Activated naive CD4-positive, alpha-beta T cell treated with anti-CD3 and anti-CD28 coated beads, Interleukin-2, amount 50 U/mL, for 16 hours (primary cell): ENCODE measurements at regions not wholly inside any gene's neighbourhood (a gene's known extent, or its start where the extent isn't known, plus 50 kb on each side); places are given as distances from the start of the nearest gene placed in this dataset.
"Not testable (repeated sequence)": the region's sequence is repeated elsewhere in the genome, so short reads cannot be mapped to it uniquely, and the experiment has no call there.

ENCODE experiments used
- DNase-seq: peaks from one replicate; pipeline ENCODE4 v3.0.0-alpha.2; 2020

GRCh38 chr5:68834491-68834981, 259.3 kb upstream of the SLC30A5 start:
- no peak for DNase-seq

DNA sequence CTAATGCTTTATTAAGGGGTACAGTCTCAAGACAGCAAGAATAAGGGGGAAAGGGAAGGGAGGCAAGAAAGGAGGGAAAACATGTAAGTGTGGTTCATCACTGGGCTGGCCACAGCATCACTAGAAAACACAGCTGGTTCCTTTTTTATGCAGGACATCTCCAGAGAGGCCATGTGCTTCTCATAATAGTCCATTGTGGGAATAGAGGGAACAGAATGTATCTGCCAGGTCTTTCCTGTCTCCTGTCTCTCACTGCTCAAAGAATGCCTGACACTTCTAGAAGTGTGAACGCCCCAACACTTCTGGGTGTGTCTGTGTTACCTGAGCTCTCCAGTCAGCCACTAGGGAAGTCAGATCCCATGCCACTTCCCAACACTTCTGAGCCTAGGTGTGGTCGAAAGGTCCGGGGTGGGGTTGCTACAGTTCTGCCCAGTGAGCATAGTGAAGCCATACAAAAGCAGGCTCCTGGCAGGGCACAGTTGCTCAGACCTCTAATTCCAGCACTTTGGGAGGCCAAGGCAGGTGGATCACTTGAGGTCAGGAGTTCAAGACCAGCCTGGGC, 255.6 kb upstream of the SLC30A5 start:
- DNase-seq, result no peak

DNA sequence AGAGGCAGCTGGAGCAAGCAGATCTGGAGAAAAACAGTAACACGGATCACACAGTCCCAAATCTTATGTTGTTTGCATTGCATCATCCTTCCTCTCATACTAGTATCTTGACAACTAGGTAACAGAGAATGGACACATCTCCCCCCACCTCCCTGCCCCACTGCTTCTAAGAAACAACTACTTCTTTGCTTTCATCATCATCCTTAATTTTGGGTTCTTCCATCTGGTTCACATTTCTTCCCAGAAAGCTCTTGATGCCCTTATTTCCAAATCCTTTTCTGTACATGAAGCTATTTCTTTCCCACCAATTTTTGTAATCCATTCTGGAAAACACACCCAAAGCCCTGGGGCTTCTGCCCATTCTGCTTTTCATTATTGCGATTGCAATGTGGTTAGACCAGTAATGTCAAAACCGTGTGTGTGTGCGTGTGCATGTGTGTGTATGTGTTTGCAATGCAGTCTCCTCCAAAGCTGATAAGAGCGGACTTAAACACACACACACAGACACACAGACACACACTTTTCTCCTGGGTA, 254.7 kb upstream of the SLC30A5 start:
- no peak for DNase-seq

DNA sequence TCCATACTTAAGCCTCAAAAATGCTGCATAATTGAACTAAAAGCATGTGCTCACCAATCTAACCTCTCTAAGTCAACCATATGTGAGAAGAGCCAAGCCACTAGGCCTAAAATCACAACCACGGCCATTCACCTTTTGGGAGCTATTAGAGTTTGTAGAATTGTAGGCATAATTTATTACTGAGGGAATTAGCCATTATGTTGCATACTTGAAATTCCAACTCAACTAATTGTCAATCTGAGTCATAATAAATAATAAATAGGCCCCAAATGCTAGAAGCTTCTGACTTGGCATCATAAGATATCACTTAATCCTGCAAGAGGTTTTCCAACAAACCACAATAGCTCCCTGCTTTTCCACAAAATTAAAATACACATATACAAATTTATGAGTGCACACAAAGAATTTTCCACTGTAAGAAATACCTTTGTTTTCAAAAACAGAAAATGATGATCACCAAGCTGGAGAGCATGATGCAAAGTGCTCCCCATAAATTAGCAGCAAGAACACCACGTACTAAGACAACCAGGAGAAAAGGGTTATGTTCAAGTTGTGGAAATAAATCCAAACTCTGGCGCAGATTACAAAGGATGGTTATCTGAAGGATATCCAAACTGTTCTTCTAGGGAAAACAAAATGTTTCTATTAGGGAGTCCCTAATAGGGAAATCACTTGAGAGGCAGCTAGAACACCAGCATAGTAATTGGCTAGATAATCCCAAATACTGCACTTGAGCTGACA, 250.0 kb upstream of the SLC30A5 start:
- DNase-seq, result no peak

- DNase-seq, result no peak
These were observed 248.7 kb upstream of the SLC30A5 start for GRCh38 chr5:68845131-68845530.

DNA sequence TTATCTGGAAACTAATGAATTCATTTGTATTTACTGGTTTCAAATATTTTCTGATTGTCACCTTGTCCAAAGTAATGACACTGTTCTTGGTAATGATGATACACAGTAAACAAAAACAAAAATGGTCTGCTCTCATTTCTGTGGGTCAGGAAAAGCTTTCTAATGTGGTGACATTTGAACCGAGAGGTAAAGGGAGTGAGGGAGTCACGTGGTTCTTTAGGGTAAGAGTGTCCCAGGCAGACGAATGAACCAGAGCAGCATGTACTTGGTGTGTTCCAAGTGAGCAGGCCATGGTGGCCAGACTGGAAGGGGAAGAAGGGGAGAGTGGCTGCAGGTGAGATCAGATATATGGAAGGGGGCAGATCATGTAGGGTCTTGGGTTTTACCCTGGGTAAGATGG, 247.0 kb upstream of the SLC30A5 start:
- DNase-seq, result no peak

- no peak for DNase-seq
These were observed 245.7 kb upstream of the SLC30A5 start for GRCh38 chr5:68848091-68848490.

DNA sequence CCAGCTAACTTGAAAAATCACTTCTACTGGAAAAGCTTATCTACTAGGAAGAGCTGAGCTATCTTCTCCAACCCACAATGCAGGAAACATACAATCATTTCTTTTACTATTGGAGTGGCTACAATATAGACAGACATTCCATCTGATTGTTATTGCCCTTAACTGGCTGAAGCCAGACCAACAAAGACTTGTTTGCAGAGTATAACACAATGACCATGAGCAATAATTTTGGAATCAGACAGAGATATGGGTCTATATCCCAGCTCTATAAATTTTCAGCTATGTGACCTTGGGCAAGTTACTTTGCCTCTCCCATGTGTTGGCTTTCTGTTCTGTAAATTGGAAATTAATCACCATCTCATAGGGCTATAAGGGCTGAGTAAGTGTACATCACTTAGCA, 244.7 kb upstream of the SLC30A5 start:
- no peak for DNase-seq

- no peak for DNase-seq
These were observed 243.9 kb upstream of the SLC30A5 start for GRCh38 chr5:68849906-68850305.

- no peak for DNase-seq
These were observed 232.7 kb upstream of the SLC30A5 start for GRCh38 chr5:68861099-68861498.

DNA sequence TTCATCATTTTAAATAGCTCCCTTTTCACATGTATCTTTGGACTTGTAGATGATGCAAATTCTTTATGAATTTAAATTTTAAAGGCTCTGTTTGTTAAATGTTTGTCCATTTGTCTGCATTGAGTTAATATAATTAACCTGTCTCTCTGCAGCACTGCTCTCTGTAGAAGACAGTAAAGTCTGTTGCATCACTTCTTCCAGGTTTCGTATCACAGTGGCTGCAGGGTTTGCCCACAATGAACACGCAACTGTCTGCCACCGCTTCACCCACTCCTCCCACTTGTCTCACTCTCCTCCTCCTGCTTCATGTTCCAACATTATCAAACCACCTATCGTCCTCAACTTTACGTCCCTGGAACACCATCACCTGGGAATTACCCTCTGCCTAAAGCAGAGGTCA, 231.3 kb upstream of the SLC30A5 start:
- no peak for DNase-seq

DNA sequence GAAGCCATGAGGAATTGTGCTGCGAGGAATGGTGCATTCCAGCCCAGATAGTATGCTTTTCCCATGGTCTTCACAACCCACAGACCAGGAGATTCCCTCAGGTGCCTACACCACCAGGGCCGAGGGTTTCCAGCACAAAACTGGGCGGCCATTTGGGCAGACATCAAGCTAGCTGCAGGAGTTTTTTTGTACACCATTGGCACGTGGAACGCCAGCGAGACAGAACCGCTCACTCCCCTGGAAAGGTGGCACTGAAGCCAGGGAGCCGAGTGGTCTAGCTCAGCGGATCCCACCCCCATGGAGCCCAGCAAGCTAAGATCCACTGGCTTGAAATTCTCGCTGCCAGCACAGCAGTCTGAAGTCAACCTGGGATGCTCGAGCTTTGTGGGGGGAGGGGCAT, 228.6 kb upstream of the SLC30A5 start:
- not testable (repeated sequence) for DNase-seq

GRCh38 chr5:68872088-68872839, 221.6 kb upstream of the SLC30A5 start:
- no peak for DNase-seq

DNA sequence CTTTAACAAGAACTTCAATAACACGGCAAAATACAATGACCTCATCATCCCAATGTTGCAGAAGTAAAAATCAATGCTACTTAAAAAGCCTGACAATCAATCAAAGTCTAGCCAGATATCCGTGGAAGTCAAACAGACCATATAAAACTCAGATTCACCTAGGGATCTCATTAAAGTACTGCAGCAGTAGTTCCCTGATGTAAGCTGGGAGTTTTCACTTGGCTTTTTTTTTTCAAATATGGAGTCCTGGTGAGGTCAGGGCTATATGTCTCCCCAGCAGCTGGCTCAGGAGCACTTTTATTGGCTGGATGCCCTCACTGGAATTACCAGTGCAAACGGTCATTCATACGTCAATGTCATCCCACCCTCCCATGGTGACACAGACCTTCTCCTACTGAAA, 220.6 kb upstream of the SLC30A5 start:
- no peak for DNase-seq

GRCh38 chr5:68875351-68875750, 218.5 kb upstream of the SLC30A5 start:
- peak; percentile 21 for DNase-seq

DNA sequence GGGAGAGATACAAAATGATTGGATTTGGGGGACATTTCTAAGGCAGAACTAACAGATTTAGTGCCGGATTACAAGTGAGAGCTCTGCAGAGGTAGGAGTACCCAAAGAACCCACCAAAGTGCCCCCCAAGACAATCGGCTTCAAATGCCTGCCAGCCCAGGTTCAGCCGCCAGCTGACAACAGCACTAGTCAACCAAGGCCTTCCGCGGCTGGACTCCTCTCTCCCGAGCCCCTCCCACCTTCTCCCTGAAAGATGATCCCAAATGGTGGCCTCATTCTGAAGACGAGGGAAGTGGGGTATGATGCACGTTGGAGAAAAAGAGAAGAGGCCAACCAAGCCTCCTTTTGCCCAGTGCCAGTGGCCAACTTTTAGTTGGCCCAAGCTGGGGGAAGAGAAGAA, 210.4 kb upstream of the SLC30A5 start:
- DNase-seq, result no peak

GRCh38 chr5:68884144-68884754, 209.6 kb upstream of the SLC30A5 start:
- no peak for DNase-seq

DNA sequence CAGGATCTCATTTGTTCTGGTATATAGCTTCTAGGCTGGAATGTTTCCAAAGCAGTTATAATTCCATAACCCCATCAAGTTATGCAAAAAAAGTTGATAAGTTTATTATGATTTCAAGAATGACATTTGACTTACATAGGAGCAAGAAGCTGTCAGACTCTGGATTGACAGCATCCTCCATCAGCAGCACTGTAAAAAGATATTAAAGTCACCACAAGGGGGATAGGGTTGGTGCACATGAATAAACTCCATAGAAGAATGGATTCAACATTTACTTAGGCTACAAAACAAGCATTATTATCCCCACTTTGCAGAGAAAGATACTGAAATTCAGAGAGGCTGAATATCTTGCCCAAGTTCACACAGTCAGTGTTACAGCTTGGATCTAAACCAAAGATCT, 208.9 kb upstream of the SLC30A5 start:
- DNase-seq, result no peak

DNA sequence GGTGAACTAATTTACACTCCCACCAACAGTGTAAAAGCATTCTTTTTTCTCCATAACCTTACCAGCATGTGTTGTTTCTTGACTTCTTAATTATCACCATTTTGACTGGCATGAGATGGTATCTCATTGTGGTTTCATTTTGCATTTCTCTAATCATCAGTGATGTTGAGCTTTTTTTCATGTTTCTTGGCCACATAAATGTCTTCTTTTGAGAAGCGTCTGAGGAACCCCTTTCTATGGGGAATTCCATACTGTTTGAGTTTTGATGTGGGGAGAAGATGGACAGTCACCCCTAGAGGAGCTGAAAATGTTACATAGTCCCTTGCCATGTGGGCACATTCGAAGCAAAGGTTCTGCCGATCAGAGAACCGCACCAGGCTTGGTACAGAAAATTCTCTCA, 207.0 kb upstream of the SLC30A5 start:
- no peak for DNase-seq

DNA sequence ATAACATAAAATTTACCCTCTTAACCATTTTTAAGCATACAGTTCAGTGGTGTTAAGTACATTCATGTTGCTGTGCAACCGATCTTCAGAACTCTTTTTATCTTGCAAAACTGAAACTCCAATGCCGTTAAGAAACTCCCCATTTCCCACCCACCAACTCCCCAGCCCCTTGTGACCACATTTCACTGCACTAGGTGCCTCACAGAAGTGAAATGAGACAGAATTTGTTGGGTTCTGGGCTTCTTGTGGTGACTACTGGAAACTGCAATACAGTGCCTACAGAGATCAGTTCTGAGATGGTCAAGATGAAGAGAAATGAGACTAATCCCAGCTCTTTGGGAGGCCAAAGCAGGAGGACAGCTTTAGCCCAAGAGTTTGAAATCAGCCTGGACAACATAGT, 202.1 kb upstream of the SLC30A5 start:
- peak; percentile 22 for DNase-seq

GRCh38 chr5:68894673-68895072, 199.1 kb upstream of the SLC30A5 start:
- DNase-seq, result no peak

GRCh38 chr5:68898951-68899471, 194.8 kb upstream of the SLC30A5 start:
- no peak for DNase-seq
